HG02798 (cell line): ENCODE measurements at regions not wholly inside any gene's neighbourhood (a gene's known extent, or its start where the extent isn't known, plus 50 kb on each side); places are given as distances from the start of the nearest gene placed in this dataset.
A peak's percentile ranks its signal among the peaks of the same experiment; 100 is the strongest.

ENCODE experiments used
- ATAC-seq: cut with Tn5 transposase; IDR thresholded peaks from one replicate; pipeline ENCODE4 v1.9.1; 2021; ENCODE audit warnings: mild to moderate bottlenecking; ENCODE audit not compliant: unreplicated experiment, poor library complexity

DNA sequence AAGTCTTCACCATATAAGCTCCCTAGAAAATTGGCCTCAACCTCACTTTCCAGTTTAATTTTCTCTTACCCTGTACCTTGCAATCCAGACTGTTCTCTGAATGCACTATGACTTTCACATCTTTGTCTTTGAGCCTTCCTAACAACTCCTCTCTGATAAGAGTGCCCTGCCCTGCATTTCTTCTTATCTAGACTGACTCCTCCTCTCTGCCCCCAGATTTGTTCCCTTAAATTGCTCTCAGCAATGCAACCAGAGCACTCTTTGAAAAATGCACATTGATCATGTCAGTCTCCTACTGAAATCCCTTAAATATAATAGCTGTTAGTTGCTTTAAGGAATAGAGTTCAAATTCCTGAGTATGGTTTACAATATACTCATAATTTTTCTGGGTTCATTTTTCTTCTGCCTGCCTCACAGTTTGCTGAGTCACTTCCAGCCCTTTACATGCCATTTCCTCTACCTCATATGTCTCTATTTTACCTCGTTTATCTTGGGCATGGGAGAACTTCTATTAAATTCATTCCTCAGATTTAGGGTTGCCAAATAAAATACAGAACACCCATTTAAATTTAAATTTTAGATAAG, 582.7 kb upstream of the AADAT start:
- no peak for ATAC-seq

GRCh38 chr4:170671171-170671570, 581.4 kb upstream of the AADAT start:
- ATAC-seq = peak; percentile 46

DNA sequence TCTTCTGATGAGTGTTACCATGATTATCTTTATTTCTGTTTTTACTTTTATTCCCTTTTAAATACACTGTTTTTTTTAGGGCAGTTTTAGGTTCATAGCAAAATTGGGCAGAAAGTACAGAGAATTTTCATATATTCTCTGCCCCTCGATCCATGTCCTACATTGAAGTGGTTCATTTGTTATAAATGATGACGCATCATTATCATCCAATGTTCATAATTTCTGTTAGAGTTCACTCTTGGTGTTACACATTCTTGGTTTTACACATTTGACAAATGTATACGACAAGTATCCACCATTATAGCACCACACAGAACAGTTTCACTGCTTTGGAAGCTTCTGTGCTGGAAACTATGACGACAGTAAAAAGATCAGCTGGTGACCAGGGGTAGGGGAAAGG, 578.1 kb upstream of the AADAT start:
- ATAC-seq = no peak

DNA sequence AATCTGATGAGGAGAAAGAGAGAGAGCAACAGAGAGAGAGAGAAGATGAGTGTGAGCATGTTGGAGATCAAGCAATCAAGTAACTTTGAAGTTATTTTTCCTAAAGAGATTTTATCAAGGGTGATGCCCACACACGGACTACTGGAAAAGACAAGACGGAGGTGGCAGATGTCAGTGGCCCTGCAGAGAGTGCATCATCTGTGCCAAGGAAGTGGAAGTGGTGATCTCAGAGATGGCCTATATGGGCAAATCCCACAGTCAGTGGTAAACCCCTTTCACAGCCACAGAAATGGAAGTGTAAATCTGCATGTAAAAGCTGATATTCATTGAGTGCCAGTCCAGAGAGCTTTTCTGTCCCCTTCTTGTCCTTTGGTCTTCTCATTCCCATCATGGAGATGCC, 577.2 kb upstream of the AADAT start:
- ATAC-seq = peak; percentile 65

DNA sequence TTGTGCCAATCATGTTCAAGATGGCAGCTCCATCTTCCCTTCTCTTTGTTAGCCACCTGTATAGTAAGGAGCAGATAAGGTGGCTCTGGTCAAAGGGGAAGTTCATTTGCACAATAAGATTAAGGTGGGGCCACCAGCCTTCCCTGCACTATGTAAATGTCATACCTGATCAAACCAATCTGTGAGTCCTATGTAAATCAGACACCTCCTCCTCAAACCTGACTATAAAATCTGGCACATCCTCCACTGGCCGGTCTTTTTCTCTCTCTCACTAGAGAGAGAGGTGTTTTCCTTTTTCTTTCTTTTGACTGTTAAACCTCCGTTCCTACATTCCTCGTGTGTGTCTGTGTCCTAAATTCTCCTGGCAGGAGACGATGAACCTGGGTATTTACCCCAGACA, 572.5 kb upstream of the AADAT start:
- no peak for ATAC-seq

DNA sequence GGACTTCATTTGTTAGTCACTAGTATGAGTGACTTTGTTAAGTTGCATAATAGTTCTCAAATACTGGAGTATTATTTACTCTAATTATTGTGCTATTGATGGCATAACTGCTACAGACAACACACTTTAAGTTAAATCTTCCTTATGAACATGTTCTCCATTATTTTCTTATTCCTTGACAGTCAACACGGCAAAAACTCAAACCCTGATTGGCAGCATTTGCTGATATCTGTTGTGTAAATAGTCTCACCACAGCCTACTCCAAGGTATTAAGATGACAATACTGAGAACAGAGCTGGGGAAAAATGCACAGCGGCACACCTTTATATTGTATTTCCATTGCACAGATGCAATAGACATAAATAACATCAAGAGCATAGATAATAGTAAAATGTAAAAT, 568.0 kb upstream of the AADAT start:
- no peak for ATAC-seq

GRCh38 chr4:170656506-170656905, 566.8 kb upstream of the AADAT start:
- ATAC-seq = no peak

GRCh38 chr4:170652571-170652970, 562.8 kb upstream of the AADAT start:
- no peak for ATAC-seq

DNA sequence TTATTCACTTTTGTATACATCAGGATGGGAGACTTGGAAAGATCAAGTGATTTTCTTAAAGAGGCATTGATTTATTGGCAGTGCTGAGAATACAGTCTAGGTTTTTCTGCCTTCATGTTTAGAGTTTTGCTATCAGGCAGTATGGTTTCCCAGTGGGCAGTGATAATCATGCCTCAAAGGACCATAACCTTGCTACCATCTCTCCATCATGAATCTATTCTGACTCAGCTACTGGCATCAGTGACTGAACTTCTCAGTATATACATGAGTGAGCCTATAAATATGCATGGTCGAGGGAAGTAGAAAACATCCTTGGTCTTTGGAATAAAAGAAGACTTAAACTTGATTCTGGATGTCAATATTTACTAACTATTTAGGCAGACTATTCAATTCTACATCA, 562.0 kb upstream of the AADAT start:
- ATAC-seq = no peak

DNA sequence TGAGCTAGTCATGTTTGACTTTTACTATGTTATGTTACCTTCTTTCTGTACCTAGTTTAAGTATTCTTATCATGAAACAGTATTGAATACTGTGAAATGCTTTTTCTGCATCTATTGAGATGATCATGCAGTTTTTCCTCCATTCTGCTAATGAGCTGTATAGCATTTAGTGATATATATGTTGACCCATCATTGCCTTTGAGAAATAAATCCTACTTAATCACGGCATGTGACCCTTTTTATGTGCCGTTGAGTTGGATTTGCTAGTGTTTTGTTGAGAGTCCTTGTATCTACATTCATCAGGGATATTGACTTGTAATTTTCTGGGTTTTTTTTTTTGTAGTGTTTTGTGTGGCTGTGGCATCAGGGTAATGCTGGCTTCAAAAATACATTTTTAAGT, 537.7 kb upstream of the AADAT start:
- no peak for ATAC-seq

DNA sequence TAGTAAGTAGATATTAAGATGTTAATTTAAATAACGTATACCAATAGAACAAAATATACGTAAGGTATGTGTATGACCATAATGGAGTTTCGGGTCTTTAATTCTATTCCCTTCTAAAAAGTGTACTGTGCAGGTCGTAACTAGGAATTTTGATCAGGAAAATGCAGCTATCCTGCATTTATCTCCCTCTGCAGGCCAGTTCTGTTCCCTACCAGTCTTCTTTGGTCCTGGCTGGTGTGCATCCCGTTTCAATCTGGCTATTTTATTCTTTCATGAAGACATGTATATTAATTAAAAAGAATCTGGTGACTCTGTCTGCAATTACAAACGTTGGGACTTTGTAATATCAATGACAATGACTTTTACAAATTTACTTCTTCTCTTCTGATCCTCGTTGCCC, 534.1 kb upstream of the AADAT start:
- ATAC-seq = no peak

DNA sequence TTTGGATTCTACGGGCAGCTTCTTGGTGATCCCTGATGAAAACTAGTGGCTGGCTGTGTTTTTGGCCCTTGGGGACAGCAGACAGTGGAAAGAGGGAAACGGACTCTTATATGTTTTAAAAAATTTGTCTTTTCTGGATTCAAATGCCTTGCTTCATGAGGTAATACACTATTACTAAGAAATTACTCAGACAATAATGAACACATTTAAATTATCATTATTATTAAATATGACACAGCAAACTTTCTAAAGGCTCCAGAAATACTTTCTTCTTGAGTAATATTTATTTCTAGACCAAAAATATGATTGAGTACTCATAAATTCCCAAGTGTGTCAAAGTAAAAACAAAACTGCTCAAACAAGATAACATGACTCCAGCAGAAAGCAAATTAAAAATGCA, 520.7 kb upstream of the AADAT start:
- ATAC-seq = no peak

DNA sequence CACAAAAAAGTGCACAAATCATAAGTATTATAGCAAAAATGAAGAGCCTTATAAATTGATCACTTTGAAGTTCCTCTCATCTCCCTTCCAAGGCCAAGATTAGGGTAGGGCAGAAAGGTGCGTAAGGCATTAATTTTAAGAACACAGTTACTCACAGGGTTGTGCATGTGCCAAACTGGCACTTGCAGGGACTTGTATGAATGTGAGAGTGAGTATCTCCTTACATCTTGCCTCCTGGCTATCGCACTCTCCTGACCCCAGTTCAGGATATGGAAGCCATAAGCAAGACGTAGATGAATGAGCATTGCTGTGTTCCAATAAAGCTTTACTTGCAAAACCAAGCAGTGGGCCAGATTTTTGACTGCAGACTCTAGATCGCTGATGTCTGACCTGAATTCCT, 510.1 kb upstream of the AADAT start:
- ATAC-seq = no peak

- ATAC-seq = no peak
These were observed 501.3 kb upstream of the AADAT start for GRCh38 chr4:170591076-170591475.

DNA sequence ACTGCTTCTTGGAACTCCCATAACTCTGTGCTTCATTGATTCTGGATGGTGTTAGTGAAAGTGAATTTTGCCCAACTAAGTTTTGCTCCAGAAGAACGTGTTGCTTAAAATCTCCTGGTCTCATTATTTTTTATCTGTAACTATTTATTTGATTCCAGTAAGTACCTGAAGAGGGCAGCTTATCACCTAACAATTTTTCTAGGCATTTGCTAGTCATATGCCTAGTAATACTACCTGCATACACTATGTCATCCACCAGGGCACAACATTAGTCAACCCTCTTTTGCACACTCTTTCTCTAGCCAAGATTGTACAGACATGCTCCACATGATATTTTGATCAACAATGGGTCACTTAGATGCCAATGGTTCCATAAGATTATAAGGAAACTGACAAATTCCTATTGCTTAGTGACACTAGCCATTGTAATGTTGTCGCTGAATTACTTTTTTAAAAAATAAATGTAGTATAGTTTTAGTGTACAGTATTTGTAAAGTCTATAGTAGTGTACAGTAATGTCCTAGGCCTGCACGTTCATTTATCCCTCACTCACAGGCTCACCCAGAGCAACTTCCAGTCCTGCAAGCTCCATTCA, 499.9 kb upstream of the AADAT start:
- peak; percentile 97 for ATAC-seq

GRCh38 chr4:170581969-170582368, 492.2 kb upstream of the AADAT start:
- no peak for ATAC-seq

- no peak for ATAC-seq
These were observed 491.6 kb upstream of the AADAT start for GRCh38 chr4:170581322-170581721.

DNA sequence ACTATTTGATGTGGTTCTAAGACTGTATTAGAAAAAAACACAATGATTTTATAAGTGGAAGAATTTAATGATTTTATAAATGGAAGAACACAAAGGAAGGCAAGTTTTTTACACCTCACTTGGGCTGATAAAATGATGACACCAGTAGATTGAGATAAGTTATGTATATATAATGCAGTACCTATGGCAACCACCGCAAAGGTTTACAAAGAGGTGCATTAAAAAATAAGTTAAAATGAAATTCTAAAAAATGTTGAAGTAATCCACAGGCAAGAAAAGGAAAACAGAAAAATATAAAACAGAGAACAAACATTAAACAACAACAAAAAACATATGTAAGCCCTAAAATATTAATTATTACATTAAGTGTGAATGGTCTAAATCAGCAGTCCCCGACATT, 490.9 kb upstream of the AADAT start:
- ATAC-seq = no peak

DNA sequence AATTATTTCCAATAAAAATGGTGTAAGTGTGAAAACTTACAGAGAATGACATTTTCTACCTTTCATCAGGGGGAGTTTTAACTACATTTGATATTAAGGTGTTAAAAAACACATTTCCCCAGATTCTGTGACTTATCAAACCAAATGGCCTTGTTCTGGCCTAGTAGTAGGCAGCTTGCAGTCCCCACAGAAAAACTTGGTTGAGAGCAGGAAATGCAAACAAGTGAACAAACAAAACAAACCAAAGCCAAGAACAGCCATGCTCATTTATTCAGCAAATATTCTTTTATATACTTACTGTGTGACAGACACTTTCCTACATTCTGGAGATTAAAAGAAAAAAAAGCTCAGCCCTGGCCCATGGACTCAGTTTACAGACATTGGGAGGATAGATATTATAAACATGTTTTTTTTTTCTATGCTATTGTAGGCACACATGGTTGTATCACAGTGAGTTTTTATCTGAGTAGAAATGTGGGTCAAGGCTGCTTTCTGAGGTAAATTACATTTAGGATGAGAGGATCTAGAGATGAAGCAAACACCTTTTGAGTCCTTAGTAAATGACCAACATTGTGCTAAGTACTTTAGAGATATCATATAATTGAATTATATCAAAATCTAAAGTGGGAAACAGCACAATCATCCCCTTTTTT, 449.2 kb upstream of the AADAT start:
- no peak for ATAC-seq

- ATAC-seq = no peak
These were observed 440.3 kb upstream of the AADAT start for GRCh38 chr4:170529748-170530722.

- ATAC-seq = no peak
These were observed 436.7 kb upstream of the AADAT start for GRCh38 chr4:170526471-170526870.
